Right lobe of liver (tissue), 6 donors: ENCODE measurements at regions not wholly inside any gene's neighbourhood (a gene's known extent, or its start where the extent isn't known, plus 50 kb on each side); places are given as distances from the start of the nearest gene placed in this dataset.

ENCODE experiments used
- ATAC-seq, 4 donors: fragments of 200-7000 bp; cut with Tn5 transposase; one replicate each; pipeline ENCODE4 v1.9.1; 2020; ENCODE audit warnings: mild to moderate bottlenecking in 4 of 4, moderate library complexity in 4 of 4
- DNase-seq, 3 donors: peaks; one replicate each; pipeline ENCODE4 v3.0.0-alpha.2; 2020
- H3K27ac ChIP-seq, 3 donors: fragments of 200-600 bp; one replicate each; pipeline ENCODE4 v1.8.0; 2022
- H3K27me3 ChIP-seq, 2 donors: fragments of 200-600 bp; one replicate each; pipeline ENCODE4 v1.8.0; 2022
- H3K36me3 ChIP-seq, 4 donors: fragments of 200-600 bp; sonication (generic) in 1 of 4; one replicate each; pipeline versions ENCODE4 v1.5.1 to v1.8.0; 2017 to 2022; ENCODE audit warnings: control low read depth in 1 of 4
- H3K4me1 ChIP-seq, 4 donors: fragments of 200-600 bp; sonication (generic) in 1 of 4; one replicate each; pipeline versions ENCODE4 v1.5.1 to v1.8.0; 2017 to 2022; ENCODE audit warnings: control low read depth in 1 of 4
- H3K4me3 ChIP-seq, 3 donors: fragments of 200-600 bp; one replicate each; pipeline ENCODE4 v1.8.0; 2022
- H3K9me3 ChIP-seq, 4 donors: fragments of 200-600 bp; sonication (generic) in 1 of 4; one replicate each; pipeline versions ENCODE4 v1.5.1 to v1.8.0; 2017 to 2022; ENCODE audit warnings: control low read depth in 1 of 4
- POLR2A ChIP-seq: fragments of 450-650 bp; IDR thresholded peaks from one replicate; pipeline ENCODE4 v1.6.1; 2017; ENCODE audit warnings: antibody characterized with exemption, mild to moderate bottlenecking
- WGBS: methylation state at CpG from one replicate; pipeline ENCODE4 v1.1.6; 2018; ENCODE audit warnings: low coverage, low lambda C conversion rate; ENCODE audit not compliant: insufficient coverage; ENCODE audit errors: missing lambda C conversion rate; 5-methylcytosine and 5-hydroxymethylcytosine counted together
- intact Hi-C, 2 donors: fragments of 100-400 bp; cut with DNase I; formaldehyde crosslinking; loops; one replicate each; pipeline versions ENCODE4 v1.11.2 to v1.14.1; 2022
- TF ChIP-seq, protein P1 (sequence below), 4 donors: fragments of 200-600 bp in 3 of 4; fragments of 450-650 bp in 1 of 4; IDR thresholded peaks; one replicate each; pipeline versions ENCODE4 v1.5.1 to v1.8.0; 2016 to 2022; ENCODE audit warnings: antibody characterized with exemption in 4 of 4, mild to moderate bottlenecking in 2 of 4
- donor health status: DM: no; HTN: yes; CAD: no.
- donor health status: DM: no; HTN: no; CAD: no.
- donor health status: DM: no; HTN: no; CAD: no.
- donor health status: DM: no; HTN: yes; CAD: no.
- donor health status: DM: no; HTN: yes; CAD: no.

DNA sequence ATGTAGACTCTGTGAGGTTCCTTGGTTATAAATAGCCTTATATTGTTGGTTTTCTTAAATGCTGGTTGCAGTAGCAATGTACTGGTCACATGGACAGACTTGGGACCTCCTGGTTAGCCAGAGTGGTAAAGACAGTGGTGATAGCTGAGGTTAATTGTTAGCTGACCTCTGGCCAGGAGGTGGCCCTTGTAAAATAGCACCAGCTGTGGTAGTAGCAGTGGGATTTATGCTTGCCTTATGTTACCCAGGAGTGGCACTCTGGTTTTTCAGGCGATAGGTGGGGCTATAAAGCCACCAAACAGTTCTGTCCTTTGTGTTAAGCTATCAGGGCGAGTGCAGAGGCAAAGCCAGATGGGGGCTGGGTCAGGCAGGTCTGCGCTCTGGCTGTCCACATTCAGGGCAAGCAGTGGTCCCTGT, 94.8 kb upstream of the SRD5A2 start:
- Histone ChIP-seq H3K27me3 (no peaks in the 10 kb centered on the region), H3K4me1 (no peaks in the 10 kb centered on the region), H3K36me3 (no peaks in the 10 kb centered on the region), H3K27ac (no peak overlapping the region), H3K9me3 (peaks cover 0 to 7% (median 2%) of the 10 kb centered on the region in 4 donors), H3K4me3 (no peak overlapping the region)
- intact Hi-C loops: no loop called here
- peak in 3 of 4 donors; percentile 14 to 59 (median 20) for ATAC-seq
- TF ChIP-seq, protein P1, sequence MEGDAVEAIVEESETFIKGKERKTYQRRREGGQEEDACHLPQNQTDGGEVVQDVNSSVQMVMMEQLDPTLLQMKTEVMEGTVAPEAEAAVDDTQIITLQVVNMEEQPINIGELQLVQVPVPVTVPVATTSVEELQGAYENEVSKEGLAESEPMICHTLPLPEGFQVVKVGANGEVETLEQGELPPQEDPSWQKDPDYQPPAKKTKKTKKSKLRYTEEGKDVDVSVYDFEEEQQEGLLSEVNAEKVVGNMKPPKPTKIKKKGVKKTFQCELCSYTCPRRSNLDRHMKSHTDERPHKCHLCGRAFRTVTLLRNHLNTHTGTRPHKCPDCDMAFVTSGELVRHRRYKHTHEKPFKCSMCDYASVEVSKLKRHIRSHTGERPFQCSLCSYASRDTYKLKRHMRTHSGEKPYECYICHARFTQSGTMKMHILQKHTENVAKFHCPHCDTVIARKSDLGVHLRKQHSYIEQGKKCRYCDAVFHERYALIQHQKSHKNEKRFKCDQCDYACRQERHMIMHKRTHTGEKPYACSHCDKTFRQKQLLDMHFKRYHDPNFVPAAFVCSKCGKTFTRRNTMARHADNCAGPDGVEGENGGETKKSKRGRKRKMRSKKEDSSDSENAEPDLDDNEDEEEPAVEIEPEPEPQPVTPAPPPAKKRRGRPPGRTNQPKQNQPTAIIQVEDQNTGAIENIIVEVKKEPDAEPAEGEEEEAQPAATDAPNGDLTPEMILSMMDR (IDR thresholded peaks at IDR 0.05): peak in 1 of 4 donors; percentile 15
- TF ChIP-seq POLR2A: no peak
- no CpG with 5 or more reads among the region's 3 CpGs for WGBS
- no peak for DNase-seq

DNA sequence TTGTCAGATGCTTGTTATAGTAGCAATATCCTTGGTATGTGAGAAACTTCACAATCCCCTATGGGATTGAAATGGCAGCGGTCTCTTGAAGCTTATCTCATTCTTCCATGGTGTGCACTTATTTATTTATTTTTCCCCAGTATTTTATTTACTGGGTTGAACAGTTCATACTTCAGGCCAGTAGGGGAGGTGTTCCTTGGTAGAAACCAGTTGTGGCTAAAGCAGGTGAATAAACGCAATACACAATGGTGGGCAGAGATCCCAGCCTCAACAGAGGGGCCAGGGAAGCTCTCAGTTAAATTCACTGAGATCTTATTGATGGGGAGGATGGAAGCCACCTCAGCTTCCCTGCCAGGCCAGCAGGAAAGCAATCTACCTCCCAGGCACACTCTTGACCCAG, 93.7 kb upstream of the SRD5A2 start:
- Histone ChIP-seq H3K4me3 (no peak overlapping the region), H3K9me3 (peaks cover 0 to 7% (median under 1%) of the 10 kb centered on the region in 4 donors), H3K4me1 (no peaks in the 10 kb centered on the region), H3K27me3 (no peaks in the 10 kb centered on the region), H3K36me3 (no peaks in the 10 kb centered on the region), H3K27ac (no peak overlapping the region)
- intact Hi-C loops: no loop called here
- no peak for DNase-seq
- TF ChIP-seq, protein P1 (IDR thresholded peaks at IDR 0.05): no peak
- TF ChIP-seq POLR2A: no peak
- ATAC-seq: no peak
- 86% methylated on average over 2 of the region's 2 CpGs for WGBS

DNA sequence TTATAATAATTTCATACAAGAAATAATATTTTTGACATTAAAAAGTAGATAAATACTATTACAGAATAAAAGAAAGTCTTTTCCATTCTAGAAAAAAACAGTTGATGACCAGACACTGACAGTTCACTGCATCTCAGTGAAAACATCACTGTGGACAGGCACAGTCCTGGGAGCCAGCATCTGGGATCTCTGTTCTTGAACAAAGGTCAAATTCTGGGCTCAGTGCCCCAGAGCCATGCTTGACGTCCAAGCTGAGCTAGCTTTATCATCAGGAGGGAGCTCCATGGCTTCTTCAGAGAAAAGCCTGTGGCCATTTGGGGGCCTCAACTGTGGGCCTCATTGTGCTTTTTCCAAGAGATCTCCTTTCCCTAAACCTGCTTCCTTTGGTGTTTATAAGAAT, 86.1 kb upstream of the SRD5A2 start:
- no peak for TF ChIP-seq POLR2A
- TF ChIP-seq, protein P1 (IDR thresholded peaks at IDR 0.05): no peak
- DNase-seq (peak; percentile 62 to 86 (median 80)), ATAC-seq (peak; percentile 89 to 95 (median 92))
- Histone ChIP-seq H3K27ac (peak overlapping the region in 2 of 3 donors; percentile 48 to 56), H3K27me3 (no peaks in the 10 kb centered on the region), H3K9me3 (no peaks in the 10 kb centered on the region), H3K4me1 (peaks cover 0 to 19% (median 9%) of the 10 kb centered on the region in 4 donors), H3K4me3 (no peak overlapping the region), H3K36me3 (no peaks in the 10 kb centered on the region)
- intact Hi-C loops: no loop called here
- 29% methylated on average over 1 of the region's 1 CpG for WGBS

DNA sequence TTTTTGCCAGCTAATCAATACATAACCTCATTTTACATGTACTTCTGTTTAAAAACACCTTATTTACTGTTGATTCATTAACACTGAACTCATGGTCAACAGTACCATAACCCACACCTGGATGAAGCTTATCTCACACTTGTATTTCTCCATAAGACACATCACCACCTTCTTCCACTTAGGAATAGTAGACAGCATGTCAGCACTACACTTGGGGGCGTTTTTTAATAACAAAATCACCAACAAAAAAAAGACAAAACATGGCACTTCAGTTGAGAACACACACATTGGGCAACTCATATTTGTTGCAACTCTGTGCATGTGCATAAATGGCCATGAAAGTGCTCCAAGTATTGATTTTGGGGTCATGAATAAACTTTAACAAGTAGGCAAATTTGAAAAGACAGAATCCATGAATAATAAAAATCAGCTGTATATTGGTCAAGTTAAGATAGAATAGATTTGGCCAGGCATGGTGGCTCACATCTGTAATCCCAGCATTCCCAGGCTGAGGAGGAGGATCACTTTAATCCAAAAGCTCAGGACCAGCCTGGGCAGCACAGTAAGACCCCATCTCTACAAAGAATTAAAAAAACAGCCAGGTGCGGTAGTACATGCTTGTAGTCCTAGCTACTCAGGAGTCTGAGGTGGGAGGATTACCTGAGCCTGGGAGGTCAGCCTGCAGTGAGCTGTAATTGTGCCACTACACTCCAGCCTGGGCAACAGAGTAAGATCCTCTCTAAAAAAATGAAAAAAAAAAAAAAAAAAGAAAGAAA, 84.4 kb upstream of the SRD5A2 start:
- Histone ChIP-seq H3K4me1 (peaks cover 0 to 19% (median 9%) of the 10 kb centered on the region in 4 donors), H3K9me3 (no peaks in the 10 kb centered on the region), H3K27ac (peak overlapping the region in 2 of 3 donors; percentile 48 to 56), H3K36me3 (no peaks in the 10 kb centered on the region), H3K27me3 (no peaks in the 10 kb centered on the region), H3K4me3 (no peak overlapping the region)
- ATAC-seq (peak; percentile 52 to 82 (median 57)), DNase-seq (peak in 1 of 3 donors; percentile 57)
- TF ChIP-seq, protein P1 (IDR thresholded peaks at IDR 0.05): no peak
- no peak for TF ChIP-seq POLR2A
- intact Hi-C loops: no loop called here
- WGBS: 31% methylated on average over 2 of the region's 2 CpGs
